GM20000 (cell line): ENCODE measurements at regions not wholly inside any gene's neighbourhood (a gene's known extent, or its start where the extent isn't known, plus 50 kb on each side); places are given as distances from the start of the nearest gene placed in this dataset.
A peak's percentile ranks its signal among the peaks of the same experiment; 100 is the strongest.
"Not testable (repeated sequence)": the region's sequence is repeated elsewhere in the genome, so short reads cannot be mapped to it uniquely, and the experiment has no call there.

Experiments used
- DNase-seq: peaks from one replicate; pipeline ENCODE4 v3.0.0; 2012; ENCODE audit warnings: low spot score
- CTCF ChIP-seq: IDR thresholded peaks from 2 replicates; pipeline ENCODE4 v1.5.1; 2012; ENCODE audit warnings: mild to moderate bottlenecking, control low read depth; ENCODE audit errors: extremely low read depth, missing control alignments

GRCh38 chr4:73335679-73336078 lies 68.4 kb upstream of the ALB start:
- DNase-seq, result no peak
- TF ChIP-seq CTCF, result no peak

GRCh38 chr4:73332012-73332411 lies 72.1 kb upstream of the ALB start:
- not testable (repeated sequence) for DNase-seq

- no peak for TF ChIP-seq CTCF
- no peak for DNase-seq
Measured at GRCh38 chr4:73329300-73329699, 70.7 kb upstream of the ANKRD17 start.

GRCh38 chr4:73325776-73326175 lies 67.2 kb upstream of the ANKRD17 start:
- not testable (repeated sequence) for DNase-seq

- TF ChIP-seq CTCF, result no peak
- no peak for DNase-seq
Measured at GRCh38 chr4:73317092-73317491, 58.5 kb upstream of the ANKRD17 start.

GRCh38 chr4:73315091-73315490 lies 56.5 kb upstream of the ANKRD17 start:
- DNase-seq, result no peak
- no peak for TF ChIP-seq CTCF

GRCh38 chr4:73312967-73313366 lies 54.4 kb upstream of the ANKRD17 start:
- TF ChIP-seq CTCF, result no peak
- DNase-seq, result no peak

- no peak for TF ChIP-seq CTCF
Measured at GRCh38 chr4:73311428-73311827, 52.8 kb upstream of the ANKRD17 start.

GRCh38 chr4:73309211-73309610 lies 50.6 kb upstream of the ANKRD17 start:
- no peak for TF ChIP-seq CTCF
- DNase-seq, result no peak

More at GRCh38 chr4:73311428-73311827, 52.8 kb upstream of the ANKRD17 start:
- peak; percentile 3 for DNase-seq
